ENCODE measurements at regions not wholly inside any gene's neighbourhood (a gene's known extent, or its start where the extent isn't known, plus 50 kb on each side); places are given as distances from the start of the nearest gene placed in this dataset.

DNA sequence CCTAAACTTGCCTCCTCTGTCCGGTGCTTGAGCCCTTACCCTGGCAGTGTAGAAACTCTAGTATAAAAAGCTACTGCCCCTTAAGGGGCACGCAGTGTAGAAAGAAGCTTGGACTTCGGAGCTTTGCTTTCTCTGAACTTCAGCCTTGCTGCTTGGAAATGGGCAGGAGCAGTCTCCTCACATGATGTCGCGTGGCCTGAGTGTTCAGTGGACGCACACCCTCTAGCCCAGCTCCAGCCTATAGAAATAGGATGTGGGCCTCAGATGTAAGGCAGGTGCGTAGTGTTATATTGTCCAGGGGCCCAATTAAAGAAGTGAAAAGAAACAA lies 98.2 kb upstream of the PCBD1 start:
- TF ChIP-seq, protein P1, sequence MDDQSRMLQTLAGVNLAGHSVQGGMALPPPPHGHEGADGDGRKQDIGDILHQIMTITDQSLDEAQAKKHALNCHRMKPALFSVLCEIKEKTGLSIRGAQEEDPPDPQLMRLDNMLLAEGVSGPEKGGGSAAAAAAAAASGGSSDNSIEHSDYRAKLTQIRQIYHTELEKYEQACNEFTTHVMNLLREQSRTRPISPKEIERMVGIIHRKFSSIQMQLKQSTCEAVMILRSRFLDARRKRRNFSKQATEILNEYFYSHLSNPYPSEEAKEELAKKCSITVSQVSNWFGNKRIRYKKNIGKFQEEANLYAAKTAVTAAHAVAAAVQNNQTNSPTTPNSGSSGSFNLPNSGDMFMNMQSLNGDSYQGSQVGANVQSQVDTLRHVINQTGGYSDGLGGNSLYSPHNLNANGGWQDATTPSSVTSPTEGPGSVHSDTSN (CRISPR knock-in tag; IDR thresholded peaks at IDR 0.05), result no peak
- TF ChIP-seq ZNF600 (tag by site-specific recombination; IDR thresholded peaks at IDR 0.05) (no peak), KLF1 (tag by site-specific recombination; IDR thresholded peaks at IDR 0.05) (no peak), ZNF121 (tag by site-specific recombination; IDR thresholded peaks at IDR 0.05) (no peak), ZBTB1 (tag by site-specific recombination; IDR thresholded peaks at IDR 0.05) (no peak), TCF7L2 (IDR thresholded peaks at IDR 0.05; ENCODE audit: borderline replicate concordance, low read depth, low read length) (no peak), ZNF777 (tag by site-specific recombination; IDR thresholded peaks at IDR 0.05; ENCODE audit: borderline replicate concordance) (no peak), PRDM1 (tag by site-specific recombination; IDR thresholded peaks at IDR 0.05) (no peak), ZNF664 (tag by site-specific recombination; IDR thresholded peaks at IDR 0.05) (no peak), ZNF341 (tag by site-specific recombination; IDR thresholded peaks at IDR 0.05; ENCODE audit: low read depth) (no peak), ZNF350 (tag by site-specific recombination; IDR thresholded peaks at IDR 0.05) (no peak)
- TF ChIP-seq, protein P2, sequence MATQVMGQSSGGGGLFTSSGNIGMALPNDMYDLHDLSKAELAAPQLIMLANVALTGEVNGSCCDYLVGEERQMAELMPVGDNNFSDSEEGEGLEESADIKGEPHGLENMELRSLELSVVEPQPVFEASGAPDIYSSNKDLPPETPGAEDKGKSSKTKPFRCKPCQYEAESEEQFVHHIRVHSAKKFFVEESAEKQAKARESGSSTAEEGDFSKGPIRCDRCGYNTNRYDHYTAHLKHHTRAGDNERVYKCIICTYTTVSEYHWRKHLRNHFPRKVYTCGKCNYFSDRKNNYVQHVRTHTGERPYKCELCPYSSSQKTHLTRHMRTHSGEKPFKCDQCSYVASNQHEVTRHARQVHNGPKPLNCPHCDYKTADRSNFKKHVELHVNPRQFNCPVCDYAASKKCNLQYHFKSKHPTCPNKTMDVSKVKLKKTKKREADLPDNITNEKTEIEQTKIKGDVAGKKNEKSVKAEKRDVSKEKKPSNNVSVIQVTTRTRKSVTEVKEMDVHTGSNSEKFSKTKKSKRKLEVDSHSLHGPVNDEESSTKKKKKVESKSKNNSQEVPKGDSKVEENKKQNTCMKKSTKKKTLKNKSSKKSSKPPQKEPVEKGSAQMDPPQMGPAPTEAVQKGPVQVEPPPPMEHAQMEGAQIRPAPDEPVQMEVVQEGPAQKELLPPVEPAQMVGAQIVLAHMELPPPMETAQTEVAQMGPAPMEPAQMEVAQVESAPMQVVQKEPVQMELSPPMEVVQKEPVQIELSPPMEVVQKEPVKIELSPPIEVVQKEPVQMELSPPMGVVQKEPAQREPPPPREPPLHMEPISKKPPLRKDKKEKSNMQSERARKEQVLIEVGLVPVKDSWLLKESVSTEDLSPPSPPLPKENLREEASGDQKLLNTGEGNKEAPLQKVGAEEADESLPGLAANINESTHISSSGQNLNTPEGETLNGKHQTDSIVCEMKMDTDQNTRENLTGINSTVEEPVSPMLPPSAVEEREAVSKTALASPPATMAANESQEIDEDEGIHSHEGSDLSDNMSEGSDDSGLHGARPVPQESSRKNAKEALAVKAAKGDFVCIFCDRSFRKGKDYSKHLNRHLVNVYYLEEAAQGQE (tag by site-specific recombination; IDR thresholded peaks at IDR 0.05), result no peak
- TF ChIP-seq, protein P3, sequence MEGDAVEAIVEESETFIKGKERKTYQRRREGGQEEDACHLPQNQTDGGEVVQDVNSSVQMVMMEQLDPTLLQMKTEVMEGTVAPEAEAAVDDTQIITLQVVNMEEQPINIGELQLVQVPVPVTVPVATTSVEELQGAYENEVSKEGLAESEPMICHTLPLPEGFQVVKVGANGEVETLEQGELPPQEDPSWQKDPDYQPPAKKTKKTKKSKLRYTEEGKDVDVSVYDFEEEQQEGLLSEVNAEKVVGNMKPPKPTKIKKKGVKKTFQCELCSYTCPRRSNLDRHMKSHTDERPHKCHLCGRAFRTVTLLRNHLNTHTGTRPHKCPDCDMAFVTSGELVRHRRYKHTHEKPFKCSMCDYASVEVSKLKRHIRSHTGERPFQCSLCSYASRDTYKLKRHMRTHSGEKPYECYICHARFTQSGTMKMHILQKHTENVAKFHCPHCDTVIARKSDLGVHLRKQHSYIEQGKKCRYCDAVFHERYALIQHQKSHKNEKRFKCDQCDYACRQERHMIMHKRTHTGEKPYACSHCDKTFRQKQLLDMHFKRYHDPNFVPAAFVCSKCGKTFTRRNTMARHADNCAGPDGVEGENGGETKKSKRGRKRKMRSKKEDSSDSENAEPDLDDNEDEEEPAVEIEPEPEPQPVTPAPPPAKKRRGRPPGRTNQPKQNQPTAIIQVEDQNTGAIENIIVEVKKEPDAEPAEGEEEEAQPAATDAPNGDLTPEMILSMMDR (tag by site-specific recombination; IDR thresholded peaks at IDR 0.05), result no peak
- TF ChIP-seq, protein P4, sequence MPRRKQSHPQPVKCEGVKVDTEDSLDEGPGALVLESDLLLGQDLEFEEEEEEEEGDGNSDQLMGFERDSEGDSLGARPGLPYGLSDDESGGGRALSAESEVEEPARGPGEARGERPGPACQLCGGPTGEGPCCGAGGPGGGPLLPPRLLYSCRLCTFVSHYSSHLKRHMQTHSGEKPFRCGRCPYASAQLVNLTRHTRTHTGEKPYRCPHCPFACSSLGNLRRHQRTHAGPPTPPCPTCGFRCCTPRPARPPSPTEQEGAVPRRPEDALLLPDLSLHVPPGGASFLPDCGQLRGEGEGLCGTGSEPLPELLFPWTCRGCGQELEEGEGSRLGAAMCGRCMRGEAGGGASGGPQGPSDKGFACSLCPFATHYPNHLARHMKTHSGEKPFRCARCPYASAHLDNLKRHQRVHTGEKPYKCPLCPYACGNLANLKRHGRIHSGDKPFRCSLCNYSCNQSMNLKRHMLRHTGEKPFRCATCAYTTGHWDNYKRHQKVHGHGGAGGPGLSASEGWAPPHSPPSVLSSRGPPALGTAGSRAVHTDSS (tag by site-specific recombination; IDR thresholded peaks at IDR 0.05), result no peak

Measured in HEK293 (cell line).